ENCODE measurements at regions not wholly inside any gene's neighbourhood (a gene's known extent, or its start where the extent isn't known, plus 50 kb on each side); places are given as distances from the start of the nearest gene placed in this dataset.

DNA sequence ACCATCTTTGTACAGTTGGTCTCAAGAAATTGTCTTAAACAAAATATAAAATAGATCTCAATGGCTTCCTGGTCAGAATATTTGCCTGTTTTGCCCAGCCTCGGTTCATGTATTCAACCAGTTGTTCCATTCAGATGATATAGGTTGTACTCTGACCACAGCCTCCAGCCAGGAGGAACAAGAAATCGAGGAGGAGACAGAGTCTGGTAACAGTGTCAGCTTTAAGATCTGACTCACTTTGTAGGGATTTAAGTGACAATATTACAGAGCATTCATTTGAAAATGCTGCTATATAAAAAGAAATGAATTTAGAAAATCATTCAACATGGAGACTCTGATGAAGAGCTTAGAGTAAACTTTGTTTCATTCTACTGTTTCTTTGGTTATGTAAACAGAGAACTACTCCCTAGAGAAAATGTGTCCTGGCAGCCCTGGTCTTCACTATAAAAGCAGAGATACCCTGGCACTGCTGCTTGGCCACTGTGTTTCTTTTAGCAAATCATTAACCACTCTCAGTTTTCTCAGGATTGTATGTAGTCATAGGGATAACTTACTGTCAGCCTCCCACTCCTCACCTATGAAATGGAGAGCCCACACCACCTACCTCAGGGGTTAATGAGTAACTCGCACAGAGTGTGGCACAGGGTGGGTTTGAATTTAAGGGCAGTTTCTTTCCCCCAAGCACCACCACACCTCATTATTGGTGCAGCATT is 53.5 kb downstream of the PAGE2 start:
- no peak overlapping the region for H3K27ac ChIP-seq
- no peak for TF ChIP-seq ZFX (IDR thresholded peaks at IDR 0.05)
- TF ChIP-seq, protein P1, sequence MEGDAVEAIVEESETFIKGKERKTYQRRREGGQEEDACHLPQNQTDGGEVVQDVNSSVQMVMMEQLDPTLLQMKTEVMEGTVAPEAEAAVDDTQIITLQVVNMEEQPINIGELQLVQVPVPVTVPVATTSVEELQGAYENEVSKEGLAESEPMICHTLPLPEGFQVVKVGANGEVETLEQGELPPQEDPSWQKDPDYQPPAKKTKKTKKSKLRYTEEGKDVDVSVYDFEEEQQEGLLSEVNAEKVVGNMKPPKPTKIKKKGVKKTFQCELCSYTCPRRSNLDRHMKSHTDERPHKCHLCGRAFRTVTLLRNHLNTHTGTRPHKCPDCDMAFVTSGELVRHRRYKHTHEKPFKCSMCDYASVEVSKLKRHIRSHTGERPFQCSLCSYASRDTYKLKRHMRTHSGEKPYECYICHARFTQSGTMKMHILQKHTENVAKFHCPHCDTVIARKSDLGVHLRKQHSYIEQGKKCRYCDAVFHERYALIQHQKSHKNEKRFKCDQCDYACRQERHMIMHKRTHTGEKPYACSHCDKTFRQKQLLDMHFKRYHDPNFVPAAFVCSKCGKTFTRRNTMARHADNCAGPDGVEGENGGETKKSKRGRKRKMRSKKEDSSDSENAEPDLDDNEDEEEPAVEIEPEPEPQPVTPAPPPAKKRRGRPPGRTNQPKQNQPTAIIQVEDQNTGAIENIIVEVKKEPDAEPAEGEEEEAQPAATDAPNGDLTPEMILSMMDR (conservative IDR thresholded peaks at IDR 0.05) = no peak

DNA sequence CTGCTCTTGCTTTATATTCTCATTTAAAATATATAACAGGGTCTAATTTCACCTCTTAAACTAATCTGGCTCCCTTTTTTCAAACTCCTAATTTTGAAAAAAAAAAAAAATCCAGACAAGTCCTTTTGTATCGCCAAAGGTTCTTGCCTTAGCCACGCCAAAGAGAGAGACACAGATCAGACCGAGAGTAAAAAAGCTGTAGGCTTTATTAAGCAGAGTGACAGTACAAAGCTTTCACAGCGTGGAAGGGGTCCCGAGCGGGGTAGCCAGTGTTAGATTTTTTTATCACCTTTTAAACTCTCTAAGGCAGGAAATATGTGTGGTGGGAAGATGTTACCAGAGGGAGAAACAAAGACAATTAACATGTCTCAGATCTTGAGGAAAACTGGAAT is 54.1 kb downstream of the PAGE2 start:
- no peak for TF ChIP-seq ZFX (IDR thresholded peaks at IDR 0.05)
- TF ChIP-seq, protein P1 (conservative IDR thresholded peaks at IDR 0.05) = no peak
- H3K27ac ChIP-seq = no peak overlapping the region

DNA sequence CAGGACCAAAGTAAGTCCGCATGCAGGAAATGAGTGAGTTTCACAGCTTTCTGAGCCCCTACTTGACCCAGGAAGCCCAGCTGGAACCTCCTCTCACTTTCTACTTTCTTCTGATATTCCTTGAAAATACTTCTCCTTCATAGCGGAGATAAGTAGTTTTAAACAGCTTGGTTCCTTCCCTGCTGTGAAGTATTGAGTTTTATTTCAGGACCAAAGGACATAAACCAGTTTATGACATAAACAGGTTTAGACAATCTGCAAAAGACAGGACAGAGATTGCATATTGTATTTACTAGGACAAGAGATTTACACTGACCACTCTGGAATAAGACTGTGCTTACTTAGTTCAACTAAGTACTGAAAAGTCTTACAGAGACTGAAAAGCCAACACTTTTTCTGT is 54.8 kb downstream of the PAGE2 start:
- H3K27ac ChIP-seq = no peak overlapping the region
- TF ChIP-seq, protein P1 (conservative IDR thresholded peaks at IDR 0.05) = no peak
- TF ChIP-seq ZFX (IDR thresholded peaks at IDR 0.05) = no peak

DNA sequence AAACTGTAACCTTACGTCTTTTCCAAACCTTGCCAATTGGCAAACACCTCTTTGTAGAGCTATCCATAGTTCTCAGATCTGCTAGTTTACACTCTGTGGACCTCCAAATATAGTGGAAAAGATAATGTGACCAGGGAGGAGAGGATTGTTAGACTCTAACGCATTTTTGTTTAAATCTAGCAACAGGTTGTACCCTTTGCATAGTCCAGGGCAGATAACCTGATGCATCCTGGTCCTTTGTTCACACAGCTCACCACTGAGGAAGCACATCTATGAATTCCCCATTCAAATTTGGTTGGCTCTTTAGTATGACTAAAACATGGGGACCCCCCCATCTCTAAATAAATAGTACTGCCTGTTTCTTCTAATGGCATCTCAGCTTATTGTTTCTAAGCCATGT is 55.9 kb downstream of the PAGE2 start:
- no peak overlapping the region for H3K27ac ChIP-seq
- TF ChIP-seq ZFX (IDR thresholded peaks at IDR 0.05) = no peak
- TF ChIP-seq, protein P1 (conservative IDR thresholded peaks at IDR 0.05) = no peak

DNA sequence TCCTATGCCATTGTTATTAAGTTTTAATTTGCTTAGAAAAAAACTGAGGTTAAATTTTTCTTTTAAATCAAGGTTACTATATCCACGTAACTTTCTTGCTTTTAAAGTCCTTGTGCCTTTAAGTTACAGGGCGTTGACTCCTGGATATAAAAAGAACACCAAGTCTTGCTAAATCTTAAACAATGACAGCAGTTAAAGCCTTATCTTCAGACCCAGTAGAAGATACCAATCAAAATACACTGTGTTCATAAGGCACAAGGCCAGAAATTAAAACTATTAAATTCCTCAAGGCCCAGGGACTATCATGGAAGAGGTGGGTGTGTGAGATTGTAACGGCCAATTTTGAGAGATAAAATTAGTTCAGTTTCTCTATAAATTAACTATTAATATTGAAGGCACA is 60.4 kb downstream of the PAGE2 start:
- no peak for TF ChIP-seq ZFX (IDR thresholded peaks at IDR 0.05)
- TF ChIP-seq, protein P1 (conservative IDR thresholded peaks at IDR 0.05) = no peak

DNA sequence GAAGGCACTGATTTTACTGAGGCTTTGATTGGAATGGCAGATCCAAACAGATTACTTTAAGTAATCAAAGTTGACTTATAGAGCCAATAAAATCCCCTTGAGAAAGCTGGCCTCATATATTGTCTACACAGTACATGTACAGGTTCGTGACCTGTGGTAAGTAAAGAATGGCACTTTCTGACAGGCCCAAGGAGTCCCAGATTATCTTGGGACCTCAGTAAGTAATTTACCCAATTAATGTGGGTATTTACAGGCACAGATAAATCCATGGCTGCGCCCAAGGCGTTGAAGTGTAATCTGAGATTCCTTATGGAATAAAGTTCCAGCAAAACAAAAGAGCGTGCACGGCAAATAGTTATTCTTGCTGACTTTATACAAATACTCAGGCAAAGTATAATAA is 62.4 kb downstream of the PAGE2 start:
- TF ChIP-seq, protein P1 (conservative IDR thresholded peaks at IDR 0.05) = no peak
- TF ChIP-seq ZFX (IDR thresholded peaks at IDR 0.05) = no peak
- H3K27ac ChIP-seq = no peak overlapping the region

More for the DNA sequence above, 60.4 kb downstream of the PAGE2 start:
- no peak overlapping the region for H3K27ac ChIP-seq

DNA sequence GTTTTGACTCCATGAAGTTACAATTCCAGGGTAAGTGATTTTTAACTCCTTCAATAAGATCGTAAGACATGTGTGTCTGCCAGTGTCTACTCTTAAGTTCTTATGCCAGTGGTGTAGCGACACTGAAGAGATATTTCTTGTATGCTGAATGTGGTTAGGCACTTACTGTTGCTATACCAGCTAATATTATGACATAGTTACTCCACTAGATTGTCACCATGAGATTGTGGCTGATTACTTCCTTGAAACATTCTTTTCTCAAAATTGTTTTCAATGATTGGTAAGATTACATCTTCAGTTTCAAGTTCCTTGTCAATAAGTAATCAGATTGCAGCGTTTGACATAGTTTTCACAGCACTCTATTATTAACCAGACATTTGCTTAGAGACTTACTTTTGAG is 60.6 kb upstream of the PAGE5 start:
- TF ChIP-seq, protein P1 (conservative IDR thresholded peaks at IDR 0.05) = no peak
- TF ChIP-seq ZFX (IDR thresholded peaks at IDR 0.05) = no peak
- no peak overlapping the region for H3K27ac ChIP-seq
